ENCODE measurements at regions not wholly inside any gene's neighbourhood (a gene's known extent, or its start where the extent isn't known, plus 50 kb on each side); places are given as distances from the start of the nearest gene placed in this dataset.

- Histone ChIP-seq H3K27me3 (ENCODE audit: control insufficient read depth, insufficient read depth, low read length) (no peaks in the 10 kb centered on the region), H3K36me3 (ENCODE audit: control insufficient read depth, insufficient read depth, low read length) (no peaks in the 10 kb centered on the region), H3K4me3 (ENCODE audit: low read depth, low read length) (no peak overlapping the region)
- no peak for DNase-seq (ENCODE audit: low read depth)
- no peak for TF ChIP-seq CTCF (IDR thresholded peaks at IDR 0.05; ENCODE audit: insufficient read depth, low read depth, low read length)
- ChIA-PET POLR2A (interaction anchor here (0.8 kb wide), 1 partner anchor 528 kb away, joined by 4 read pairs; no protein-coding TSS in a partner anchor), CTCF (interaction anchor here (0.6 kb wide), 1 partner anchor 1063 kb away, joined by 3 read pairs; no protein-coding TSS in a partner anchor)
These were observed 324.1 kb upstream of the EMCN start for GRCh38 chr4:100841911-100842310.

GRCh38 chr4:100839712-100840111, 321.9 kb upstream of the EMCN start:
- H3K36me3 ChIP-seq (ENCODE audit: control insufficient read depth, insufficient read depth, low read length): no peaks in the 10 kb centered on the region

GRCh38 chr4:100838286-100838685, 320.5 kb upstream of the EMCN start:
- H3K4me3 ChIP-seq (ENCODE audit: low read depth, low read length): no peak overlapping the region
- H3K36me3 ChIP-seq (ENCODE audit: control insufficient read depth, insufficient read depth, low read length): no peaks in the 10 kb centered on the region
- POLR2A ChIA-PET: no interaction called here
- DNase-seq (ENCODE audit: low read depth): no peak
- TF ChIP-seq CTCF (IDR thresholded peaks at IDR 0.05; ENCODE audit: insufficient read depth, low read depth, low read length): no peak
- CTCF ChIA-PET: no interaction called here
- H3K27me3 ChIP-seq (ENCODE audit: control insufficient read depth, insufficient read depth, low read length): no peaks in the 10 kb centered on the region

More at GRCh38 chr4:100839712-100840111, 321.9 kb upstream of the EMCN start:
- CTCF ChIA-PET: no interaction called here
- no peak for DNase-seq (ENCODE audit: low read depth)
- no peak for TF ChIP-seq CTCF (IDR thresholded peaks at IDR 0.05; ENCODE audit: insufficient read depth, low read depth, low read length)
- H3K27me3 ChIP-seq (ENCODE audit: control insufficient read depth, insufficient read depth, low read length): no peaks in the 10 kb centered on the region
- POLR2A ChIA-PET: no interaction called here
- H3K4me3 ChIP-seq (ENCODE audit: low read depth, low read length): no peak overlapping the region

GRCh38 chr4:100836929-100837328, 319.1 kb upstream of the EMCN start:
- POLR2A ChIA-PET: no interaction called here
- no peak for DNase-seq (ENCODE audit: low read depth)
- H3K27me3 ChIP-seq (ENCODE audit: control insufficient read depth, insufficient read depth, low read length): no peaks in the 10 kb centered on the region
- no peak for TF ChIP-seq CTCF (IDR thresholded peaks at IDR 0.05; ENCODE audit: insufficient read depth, low read depth, low read length)
- H3K4me3 ChIP-seq (ENCODE audit: low read depth, low read length): no peak overlapping the region
- H3K36me3 ChIP-seq (ENCODE audit: control insufficient read depth, insufficient read depth, low read length): no peaks in the 10 kb centered on the region
- CTCF ChIA-PET: interaction anchor here (1.3 kb wide), 1 partner anchor 58 kb away, joined by 3 read pairs; no protein-coding TSS in a partner anchor

GRCh38 chr4:100834616-100835015, 316.8 kb upstream of the EMCN start:
- no peak for TF ChIP-seq CTCF (IDR thresholded peaks at IDR 0.05; ENCODE audit: insufficient read depth, low read depth, low read length)
- no peak for DNase-seq (ENCODE audit: low read depth)
- H3K27me3 ChIP-seq (ENCODE audit: control insufficient read depth, insufficient read depth, low read length): no peaks in the 10 kb centered on the region
- CTCF ChIA-PET: no interaction called here
- no peak overlapping the region for H3K4me3 ChIP-seq (ENCODE audit: low read depth, low read length)
- POLR2A ChIA-PET: no interaction called here
- H3K36me3 ChIP-seq (ENCODE audit: control insufficient read depth, insufficient read depth, low read length): no peaks in the 10 kb centered on the region
